GM12874 (cell line): ENCODE measurements at regions not wholly inside any gene's neighbourhood (a gene's known extent, or its start where the extent isn't known, plus 50 kb on each side); places are given as distances from the start of the nearest gene placed in this dataset.

Experiments
- CTCF ChIP-seq: IDR thresholded peaks from 2 replicates; pipeline ENCODE4 v1.5.1; 2011; ENCODE audit warnings: low read depth, mild to moderate bottlenecking, control low read depth, low read length, moderate library complexity; ENCODE audit not compliant: insufficient read depth

- no peak for TF ChIP-seq CTCF
Observed at GRCh38 chr13:46487748-46488147, 65.2 kb upstream of the LRCH1 start.

- TF ChIP-seq CTCF, result no peak
Observed at GRCh38 chr13:46486270-46486669, 66.7 kb upstream of the LRCH1 start.

- no peak for TF ChIP-seq CTCF
Observed at GRCh38 chr13:46484561-46484960, 68.4 kb upstream of the LRCH1 start.

GRCh38 chr13:46481166-46481565, 71.8 kb upstream of the LRCH1 start:
- TF ChIP-seq CTCF, result no peak

GRCh38 chr13:46480131-46480530, 72.8 kb upstream of the LRCH1 start:
- TF ChIP-seq CTCF, result no peak

GRCh38 chr13:46479691-46480090, 73.3 kb upstream of the LRCH1 start:
- TF ChIP-seq CTCF, result no peak

GRCh38 chr13:46479283-46479682, 73.7 kb upstream of the LRCH1 start:
- no peak for TF ChIP-seq CTCF

- TF ChIP-seq CTCF, result no peak
Observed at GRCh38 chr13:46478651-46479050, 74.3 kb upstream of the LRCH1 start.
